Lung (tissue), 11 donors: ENCODE measurements at regions not wholly inside any gene's neighbourhood (a gene's known extent, or its start where the extent isn't known, plus 50 kb on each side); places are given as distances from the start of the nearest gene placed in this dataset.

Experiments used
- ATAC-seq: fragments of 200-7000 bp; cut with Tn5 transposase; one replicate; pipeline ENCODE4 v1.9.1; 2020; ENCODE audit warnings: moderate number of reproducible peaks; ENCODE audit not compliant: insufficient read depth, low FRiP score
- DNase-seq, 3 donors: peaks; one replicate each; pipeline ENCODE4 v3.0.0-alpha.2; 2013 to 2017
- H3K27ac ChIP-seq, 2 donors: one replicate each; pipeline ENCODE4 v1.5.1; 2013; ENCODE audit warnings: mild to moderate bottlenecking in 2 of 2, moderate library complexity in 2 of 2, control low read depth in 1 of 2, inconsistent platforms in 1 of 2, low read depth in 1 of 2, low read length in 1 of 2
- H3K27me3 ChIP-seq, 3 donors: one replicate each; pipeline ENCODE4 v1.5.1; 2013; ENCODE audit warnings: low read length in 2 of 3; ENCODE audit not compliant: control insufficient read depth in 3 of 3, insufficient read depth in 3 of 3
- H3K36me3 ChIP-seq, 4 donors: one replicate each; pipeline ENCODE4 v1.5.1; 2013; ENCODE audit warnings: low read length in 4 of 4, mild to moderate bottlenecking in 1 of 4, moderate library complexity in 1 of 4; ENCODE audit not compliant: control insufficient read depth in 4 of 4, insufficient read depth in 4 of 4
- H3K4me1 ChIP-seq, 5 donors: one replicate each; pipeline ENCODE4 v1.5.1; 2013; ENCODE audit warnings: low read length in 5 of 5, mild to moderate bottlenecking in 2 of 5, moderate library complexity in 1 of 5; ENCODE audit not compliant: control insufficient read depth in 5 of 5, insufficient read depth in 5 of 5
- H3K4me3 ChIP-seq: one replicate; pipeline ENCODE4 v1.5.1; 2013; ENCODE audit warnings: mild to moderate bottlenecking, control low read depth, moderate library complexity
- H3K9ac ChIP-seq, 2 donors: one replicate each; pipeline ENCODE4 v1.5.1; 2013; ENCODE audit warnings: low read length in 2 of 2, control low read depth in 1 of 2; ENCODE audit not compliant: insufficient read depth in 1 of 2
- H3K9me3 ChIP-seq, 4 donors: one replicate each; pipeline ENCODE4 v1.5.1; 2013; ENCODE audit warnings: low read length in 3 of 4, mild to moderate bottlenecking in 1 of 4, moderate library complexity in 1 of 4; ENCODE audit not compliant: control insufficient read depth in 4 of 4, insufficient read depth in 3 of 4
- WGBS, 2 donors: extraction: QIAGEN DNeasy Blood & Tissue Kit; methylation state at CpG; one replicate each; pipeline ENCODE4 v1.1.7; 2013; 5-methylcytosine and 5-hydroxymethylcytosine counted together
- TF ChIP-seq, protein P1 (sequence below): IDR thresholded peaks from 2 replicates; pipeline ENCODE4 v1.5.1; 2012; ENCODE audit warnings: mild to moderate bottlenecking; ENCODE audit errors: control extremely low read depth, extremely low read depth
- donor health status: control.
- donor health status: control.
- donor health status: Bipolar disorder and iron deficiency.
- donor health status: healthy.
- donor health status: DM: yes; HTN: yes; CAD: no.

DNA sequence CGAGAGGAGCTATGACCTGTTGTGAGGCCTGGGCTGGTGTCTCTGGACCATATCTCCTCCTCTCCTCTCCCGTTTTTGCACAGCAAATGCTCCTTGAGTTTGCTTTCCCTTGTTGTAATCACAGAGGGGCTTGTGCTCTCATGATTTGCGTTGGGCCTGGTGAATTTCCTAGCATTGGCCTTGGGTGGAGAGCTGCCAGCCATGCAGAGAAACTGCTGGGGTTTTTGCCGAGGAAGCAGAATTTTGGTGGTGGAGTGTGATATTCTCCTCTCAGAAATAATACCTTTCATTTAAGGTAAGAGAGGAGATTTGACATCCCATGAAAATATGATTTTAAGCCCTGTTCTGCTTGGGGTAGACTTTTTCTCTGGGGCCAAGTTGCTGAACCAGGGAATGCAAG, 175.7 kb upstream of the CADM1 start:
- no peak overlapping the region for H3K9ac ChIP-seq
- no peaks in the 10 kb centered on the region for H3K9me3 ChIP-seq
- H3K4me1 ChIP-seq: peaks cover 0 to 6% (median 1%) of the 10 kb centered on the region in 5 donors
- no peak overlapping the region for H3K4me3 ChIP-seq
- no peaks in the 10 kb centered on the region for H3K36me3 ChIP-seq
- no peaks in the 10 kb centered on the region for H3K27me3 ChIP-seq
- DNase-seq (no peak), ATAC-seq (no peak)
- TF ChIP-seq, protein P1, sequence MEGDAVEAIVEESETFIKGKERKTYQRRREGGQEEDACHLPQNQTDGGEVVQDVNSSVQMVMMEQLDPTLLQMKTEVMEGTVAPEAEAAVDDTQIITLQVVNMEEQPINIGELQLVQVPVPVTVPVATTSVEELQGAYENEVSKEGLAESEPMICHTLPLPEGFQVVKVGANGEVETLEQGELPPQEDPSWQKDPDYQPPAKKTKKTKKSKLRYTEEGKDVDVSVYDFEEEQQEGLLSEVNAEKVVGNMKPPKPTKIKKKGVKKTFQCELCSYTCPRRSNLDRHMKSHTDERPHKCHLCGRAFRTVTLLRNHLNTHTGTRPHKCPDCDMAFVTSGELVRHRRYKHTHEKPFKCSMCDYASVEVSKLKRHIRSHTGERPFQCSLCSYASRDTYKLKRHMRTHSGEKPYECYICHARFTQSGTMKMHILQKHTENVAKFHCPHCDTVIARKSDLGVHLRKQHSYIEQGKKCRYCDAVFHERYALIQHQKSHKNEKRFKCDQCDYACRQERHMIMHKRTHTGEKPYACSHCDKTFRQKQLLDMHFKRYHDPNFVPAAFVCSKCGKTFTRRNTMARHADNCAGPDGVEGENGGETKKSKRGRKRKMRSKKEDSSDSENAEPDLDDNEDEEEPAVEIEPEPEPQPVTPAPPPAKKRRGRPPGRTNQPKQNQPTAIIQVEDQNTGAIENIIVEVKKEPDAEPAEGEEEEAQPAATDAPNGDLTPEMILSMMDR: no peak
- H3K27ac ChIP-seq: no peak overlapping the region
- WGBS, 2 donors: 80 to 88% methylated on average over 4 of the region's 4 CpGs

DNA sequence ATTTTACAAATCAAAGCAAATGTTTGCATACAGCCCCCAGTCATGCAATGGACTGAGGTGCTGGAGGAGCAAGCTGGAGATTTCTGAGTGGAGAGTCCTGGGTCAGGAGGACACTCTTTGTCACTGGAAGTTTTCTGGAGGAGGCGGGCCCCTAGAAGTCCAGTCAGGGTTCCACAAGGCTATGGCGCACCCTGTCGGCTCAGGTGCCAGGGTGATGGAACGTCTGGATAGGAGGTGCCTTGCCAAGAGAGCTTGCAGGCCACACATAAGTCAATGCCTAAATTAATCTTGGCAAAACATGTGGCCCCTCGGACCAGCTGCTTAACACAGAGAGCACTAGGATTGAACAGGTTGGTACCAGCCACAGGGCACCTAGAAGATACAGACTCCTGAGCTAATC, 174.7 kb upstream of the CADM1 start:
- DNase-seq: peak in 1 of 3 donors; percentile 25
- H3K27me3 ChIP-seq: no peaks in the 10 kb centered on the region

DNA sequence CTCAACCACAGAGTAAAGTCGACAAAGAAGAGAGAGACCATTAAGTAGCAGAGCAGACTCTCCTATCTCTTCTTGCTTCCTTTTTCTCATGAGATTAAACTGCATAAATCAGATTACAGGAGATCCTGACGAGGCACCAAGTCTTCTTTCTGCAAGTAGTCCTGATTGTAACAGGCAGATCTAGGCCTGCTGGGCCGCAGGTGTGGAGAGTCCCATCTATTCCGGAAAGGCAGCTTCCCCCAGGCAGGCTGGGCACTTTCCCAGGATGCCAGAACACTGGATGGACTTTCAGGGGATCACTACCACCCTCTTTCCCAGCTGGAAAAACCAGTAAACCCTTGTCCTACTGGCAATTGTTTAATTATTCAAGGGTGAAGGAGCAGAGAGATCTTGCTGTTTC, 173.0 kb upstream of the CADM1 start:
- Histone ChIP-seq H3K36me3 (no peaks in the 10 kb centered on the region), H3K4me1 (peaks cover 0 to 11% (median 3%) of the 10 kb centered on the region in 5 donors), H3K9ac (no peak overlapping the region), H3K27ac (no peak overlapping the region), H3K4me3 (no peak overlapping the region), H3K9me3 (no peaks in the 10 kb centered on the region), H3K27me3 (no peaks in the 10 kb centered on the region)
- ATAC-seq: no peak
- WGBS, 2 donors: 77 to 87% methylated on average over 4 of the region's 4 CpGs
- TF ChIP-seq, protein P1: no peak
- no peak for DNase-seq

More for the DNA sequence above, 174.7 kb upstream of the CADM1 start:
- peaks cover 0 to 7% (median 1%) of the 10 kb centered on the region in 5 donors for H3K4me1 ChIP-seq
- no peaks in the 10 kb centered on the region for H3K9me3 ChIP-seq
- H3K4me3 ChIP-seq: no peak overlapping the region
- TF ChIP-seq, protein P1: no peak
- H3K9ac ChIP-seq: no peak overlapping the region
- 75 to 77% methylated on average over 5 of the region's 5 CpGs for WGBS, 2 donors
- ATAC-seq: no peak
- no peaks in the 10 kb centered on the region for H3K36me3 ChIP-seq
- H3K27ac ChIP-seq: no peak overlapping the region

DNA sequence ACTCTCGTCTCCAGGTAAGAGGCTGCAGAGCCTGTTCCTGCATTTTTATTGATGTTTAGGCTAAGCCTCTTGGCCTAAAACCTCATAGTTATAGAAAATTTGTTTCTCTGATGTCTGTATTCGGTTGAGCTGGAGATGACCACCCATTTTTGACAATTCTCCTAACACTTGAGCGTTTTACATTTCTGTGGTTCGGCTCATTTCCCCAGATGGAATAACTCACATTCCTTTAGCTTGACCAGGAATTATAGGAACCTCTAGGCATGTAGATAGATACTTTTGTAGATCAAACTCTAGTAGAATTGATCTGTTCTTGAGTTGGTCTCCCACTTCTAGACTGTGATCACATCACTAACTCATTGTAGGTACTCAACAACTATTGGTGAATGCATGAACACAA, 172.6 kb upstream of the CADM1 start:
- Histone ChIP-seq H3K27me3 (no peaks in the 10 kb centered on the region), H3K9me3 (no peaks in the 10 kb centered on the region), H3K27ac (no peak overlapping the region), H3K4me3 (no peak overlapping the region), H3K4me1 (peaks cover 0 to 10% (median 3%) of the 10 kb centered on the region in 5 donors), H3K36me3 (no peaks in the 10 kb centered on the region), H3K9ac (no peak overlapping the region)
- DNase-seq (no peak), ATAC-seq (no peak)
- TF ChIP-seq, protein P1: no peak
- WGBS, 2 donors: 90 to 91% methylated on average over 4 of the region's 4 CpGs
